Fibroblast of lung (primary cell): ENCODE measurements at regions not wholly inside any gene's neighbourhood (a gene's known extent, or its start where the extent isn't known, plus 50 kb on each side); places are given as distances from the start of the nearest gene placed in this dataset.

Experiments
- DNase-seq, 2 donors: peaks; one replicate each; pipeline versions ENCODE4 v3.0.0 to v3.0.0-alpha.2; 2010; ENCODE audit warnings: low read depth in 2 of 2
- H2AFZ ChIP-seq: 2 replicates; pipeline ENCODE4 v1.5.1; 2012; ENCODE audit warnings: low read length, control low read depth, inconsistent platforms
- H3K27ac ChIP-seq: 2 replicates; pipeline ENCODE4 v1.5.1; 2011; ENCODE audit warnings: low read length, control low read depth; ENCODE audit not compliant: insufficient read depth
- H3K27me3 ChIP-seq: 2 replicates; pipeline ENCODE4 v1.5.1; 2011; ENCODE audit warnings: mild to moderate bottlenecking, low read length; ENCODE audit not compliant: control insufficient read depth, insufficient read depth
- H3K36me3 ChIP-seq: 2 replicates; pipeline ENCODE4 v1.5.1; 2011; ENCODE audit warnings: low read length; ENCODE audit not compliant: control insufficient read depth, insufficient read depth
- H3K4me1 ChIP-seq: 2 replicates; pipeline ENCODE4 v1.5.1; 2011; ENCODE audit warnings: low read length; ENCODE audit not compliant: control insufficient read depth, insufficient read depth; ENCODE audit errors: extremely low read depth
- H3K4me2 ChIP-seq: 2 replicates; pipeline ENCODE4 v1.5.1; 2011; ENCODE audit warnings: low read length, control low read depth; ENCODE audit not compliant: insufficient read depth; ENCODE audit errors: extremely low read depth
- H3K4me3 ChIP-seq, 4 experiments: fragments of 200-600 bp in 1 of 4; sonication (generic) in 1 of 4; replicated peaks in 1 of 4; 2 replicates each; pipeline ENCODE4 v1.5.1; 2011 to 2016; ENCODE audit warnings: low read length in 4 of 4, low read depth in 3 of 4, mild to moderate bottlenecking in 3 of 4, control low read depth in 2 of 4, inconsistent platforms in 1 of 4, mixed read lengths in 1 of 4; ENCODE audit not compliant: insufficient read depth in 1 of 4; ENCODE audit errors: control extremely low read depth in 1 of 4
- H3K79me2 ChIP-seq: 2 replicates; pipeline ENCODE4 v1.5.1; 2012; ENCODE audit warnings: mild to moderate bottlenecking, low read length, inconsistent platforms; ENCODE audit not compliant: control insufficient read depth, insufficient read depth
- H3K9ac ChIP-seq: 2 replicates; pipeline ENCODE4 v1.5.1; 2011; ENCODE audit warnings: mild to moderate bottlenecking, low read length, control low read depth; ENCODE audit not compliant: insufficient read depth
- H3K9me3 ChIP-seq: 2 replicates; pipeline ENCODE4 v1.5.1; 2012; ENCODE audit warnings: low read depth, low read length; ENCODE audit not compliant: control insufficient read depth, insufficient read depth
- H4K20me1 ChIP-seq: 2 replicates; pipeline ENCODE4 v1.5.1; 2011; ENCODE audit warnings: low read length; ENCODE audit not compliant: control insufficient read depth, insufficient read depth; ENCODE audit errors: extremely low read depth
- CTCF ChIP-seq, 2 donors: IDR thresholded peaks in 1 of 2; conservative IDR thresholded peaks in 1 of 2; 1 replicate in 1 of 2; 2 replicates in 1 of 2; pipeline ENCODE4 v1.5.1; 2011 to 2012; ENCODE audit warnings: low read length in 2 of 2, control low read depth in 1 of 2, inconsistent platforms in 1 of 2, low read depth in 1 of 2, mild to moderate bottlenecking in 1 of 2
- EZH2 ChIP-seq: IDR thresholded peaks from 2 replicates; pipeline ENCODE4 v1.5.1; 2012; ENCODE audit warnings: low read length, control low read depth, mild to moderate bottlenecking; ENCODE audit errors: missing control alignments

DNA sequence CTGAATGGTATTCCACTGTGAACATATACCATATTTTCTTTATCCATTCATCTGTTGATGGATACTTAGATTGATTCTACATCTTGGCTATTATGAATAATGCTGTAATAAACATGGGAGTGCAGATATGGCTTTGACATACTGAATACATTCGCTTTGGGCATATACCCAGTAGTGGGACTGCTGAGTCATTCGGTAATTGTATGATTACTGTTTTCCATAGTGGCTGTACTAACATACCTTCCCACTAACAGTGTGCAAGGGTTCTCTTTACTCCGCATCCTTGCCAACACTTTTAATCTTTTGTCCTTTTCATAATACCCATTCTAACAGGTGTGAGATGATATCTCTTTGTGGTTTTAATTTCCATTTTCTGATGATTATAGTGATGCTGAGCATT, 98.2 kb upstream of the ESR1 start:
- Histone ChIP-seq H3K9ac (no peak overlapping the region), H3K9me3 (no peaks in the 10 kb centered on the region), H3K27me3 (no peaks in the 10 kb centered on the region), H3K4me3 (no peak overlapping the region), H3K36me3 (no peaks in the 10 kb centered on the region), H3K4me2 (no peak overlapping the region), H3K4me1 (no peaks in the 10 kb centered on the region), H4K20me1 (no peaks in the 10 kb centered on the region), H3K27ac (no peak overlapping the region), H3K79me2 (no peaks in the 10 kb centered on the region), H2AFZ (no peak overlapping the region)
- no peak for DNase-seq
- TF ChIP-seq CTCF (conservative IDR thresholded peaks at IDR 0.05 in 1 of 2, IDR thresholded peaks at IDR 0.05 in 1 of 2; ENCODE audit: low read depth in 1 of 2, low read length in 2 of 2), result no peak
- no peak for TF ChIP-seq EZH2

GRCh38 chr6:151716526-151716932, 91.0 kb upstream of the ESR1 start:
- Histone ChIP-seq H4K20me1 (no peaks in the 10 kb centered on the region), H3K9ac (no peak overlapping the region), H3K27ac (no peak overlapping the region), H3K36me3 (no peaks in the 10 kb centered on the region), H3K4me3 (no peak overlapping the region), H3K27me3 (no peaks in the 10 kb centered on the region), H3K4me2 (no peak overlapping the region), H3K9me3 (no peaks in the 10 kb centered on the region), H2AFZ (no peak overlapping the region), H3K4me1 (no peaks in the 10 kb centered on the region), H3K79me2 (no peaks in the 10 kb centered on the region)
- DNase-seq, result no peak
- TF ChIP-seq EZH2, result no peak
- no peak for TF ChIP-seq CTCF (conservative IDR thresholded peaks at IDR 0.05 in 1 of 2, IDR thresholded peaks at IDR 0.05 in 1 of 2; ENCODE audit: low read depth in 1 of 2, low read length in 2 of 2)

GRCh38 chr6:151719070-151719469, 88.4 kb upstream of the ESR1 start:
- no peaks in the 10 kb centered on the region for H3K79me2 ChIP-seq
- no peaks in the 10 kb centered on the region for H4K20me1 ChIP-seq
- H3K9ac ChIP-seq, result no peak overlapping the region
- H3K36me3 ChIP-seq, result no peaks in the 10 kb centered on the region
- no peak overlapping the region for H3K4me3 ChIP-seq
- H3K9me3 ChIP-seq, result no peaks in the 10 kb centered on the region
- no peak overlapping the region for H3K4me2 ChIP-seq
- H3K4me1 ChIP-seq, result no peaks in the 10 kb centered on the region
- no peak for TF ChIP-seq CTCF (conservative IDR thresholded peaks at IDR 0.05 in 1 of 2, IDR thresholded peaks at IDR 0.05 in 1 of 2; ENCODE audit: low read depth in 1 of 2, low read length in 2 of 2)
- TF ChIP-seq EZH2, result no peak
- H2AFZ ChIP-seq, result no peak overlapping the region
- DNase-seq, result no peak
- no peaks in the 10 kb centered on the region for H3K27me3 ChIP-seq
- no peak overlapping the region for H3K27ac ChIP-seq
